SK-N-MC (cell line): ENCODE measurements at regions not wholly inside any gene's neighbourhood (a gene's known extent, or its start where the extent isn't known, plus 50 kb on each side); places are given as distances from the start of the nearest gene placed in this dataset.

Experiments used
- EZH2 ChIP-seq: fragments of 200-600 bp; sonication (generic); IDR thresholded peaks from one replicate; pipeline ENCODE4 v1.6.1; 2017; ENCODE audit warnings: antibody characterized with exemption
- FOXP2 ChIP-seq: optimal IDR thresholded peaks from 2 replicates; pipeline ENCODE3; 2011; ENCODE audit warnings: mild to moderate bottlenecking, moderate library complexity; ENCODE audit not compliant: insufficient read depth; ENCODE audit errors: extremely low read length, control extremely low read depth
- POLR2AphosphoS5 ChIP-seq: IDR thresholded peaks from 2 replicates; pipeline ENCODE4 v1.6.1; 2012; ENCODE audit warnings: mild to moderate bottlenecking, low read depth, low read length, borderline replicate concordance

DNA sequence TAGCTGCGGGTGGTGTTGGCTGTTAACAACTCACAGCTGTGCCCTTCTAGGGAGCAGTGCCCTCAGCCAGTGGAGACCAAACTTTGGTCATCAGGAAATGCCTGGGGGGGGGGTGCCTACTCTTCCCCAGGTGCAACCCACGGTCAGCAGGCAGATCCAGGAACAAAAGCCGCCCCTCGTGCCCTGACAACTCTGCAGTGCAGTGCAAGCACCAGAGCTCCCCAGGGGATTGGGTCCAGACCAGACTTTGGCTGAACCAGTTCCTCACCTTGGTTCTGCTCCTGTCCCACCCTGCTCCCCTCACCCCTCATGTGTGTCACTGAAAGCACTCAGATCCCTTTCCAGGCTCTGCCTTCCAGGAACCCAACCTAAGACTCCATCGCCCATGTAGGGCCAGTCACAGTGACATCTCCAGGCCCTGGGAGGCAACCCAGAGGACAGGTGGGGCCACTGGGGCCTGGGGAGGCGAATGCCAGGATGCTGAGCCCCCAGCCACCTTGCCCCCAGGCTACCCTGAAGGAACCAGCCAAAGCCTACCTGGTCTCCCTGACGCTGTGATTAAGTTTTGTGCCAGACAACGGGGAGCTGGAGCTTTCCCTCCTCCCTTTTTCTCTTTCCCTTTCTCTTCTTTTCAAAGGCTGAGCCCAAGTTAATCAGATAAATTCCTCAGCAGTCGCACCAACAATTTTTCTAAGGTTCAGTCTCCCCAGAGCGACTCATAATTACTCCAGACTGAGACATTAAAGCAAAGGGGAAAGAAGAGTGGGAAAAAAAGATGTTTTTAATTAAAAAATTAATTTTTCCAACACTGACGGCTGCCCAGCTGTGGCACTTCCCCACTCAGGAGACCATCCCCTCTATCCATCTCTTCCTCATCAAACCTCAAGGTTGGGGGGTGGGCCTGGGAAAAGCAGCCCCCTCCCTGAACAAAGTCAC, 207.5 kb upstream of the LINGO1 start:
- no peak for TF ChIP-seq EZH2
- TF ChIP-seq POLR2AphosphoS5, result no peak
- TF ChIP-seq FOXP2, result no peak
